CD4-positive, alpha-beta T cell treated with Interleukin-4 for 1 hour (primary cell): ENCODE measurements at regions not wholly inside any gene's neighbourhood (a gene's known extent, or its start where the extent isn't known, plus 50 kb on each side); places are given as distances from the start of the nearest gene placed in this dataset.

Experiments
- DNase-seq, 2 donors: peaks; one replicate each; pipeline ENCODE4 v3.0.0-alpha.2; 2020 to 2022

DNA sequence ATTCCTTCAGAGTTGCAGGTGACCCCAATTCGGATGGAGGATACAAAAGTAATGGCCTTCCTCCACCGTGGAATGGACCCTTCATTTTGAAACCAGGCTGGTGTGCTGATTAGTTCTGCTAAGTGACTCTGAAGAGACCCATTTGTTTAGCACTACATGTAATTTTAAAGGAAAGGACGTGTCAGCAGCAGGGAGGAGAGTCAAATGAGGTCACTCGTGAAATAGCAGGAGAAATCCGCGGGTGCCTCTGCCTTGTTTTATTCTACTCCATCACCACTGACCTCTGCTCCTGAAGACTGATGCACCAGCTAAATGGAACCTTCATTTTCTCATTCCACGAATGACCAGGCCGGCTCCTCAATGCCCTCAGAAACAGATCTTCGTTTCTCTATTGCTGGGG is 589.2 kb downstream of the CDH11 start:
- DNase-seq = no peak

DNA sequence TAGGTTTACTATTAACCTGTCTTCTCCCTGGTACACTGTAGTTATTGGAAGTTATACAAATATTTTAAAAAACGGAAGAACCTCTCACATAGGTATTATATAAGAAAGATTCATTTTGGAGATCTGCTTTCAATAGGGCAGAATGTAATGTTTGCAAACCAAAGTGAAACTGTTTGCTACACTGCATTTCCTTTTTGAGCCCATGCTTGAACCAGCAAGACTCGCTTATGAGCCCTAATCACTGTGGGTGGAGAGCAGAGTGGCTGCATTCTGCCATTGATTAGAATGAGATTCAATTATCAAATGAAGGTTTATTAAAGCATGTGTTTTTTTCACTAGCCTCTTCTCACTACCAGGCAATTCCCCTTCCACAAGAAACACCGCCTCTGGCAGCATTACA is 589.7 kb downstream of the CDH11 start:
- no peak for DNase-seq

DNA sequence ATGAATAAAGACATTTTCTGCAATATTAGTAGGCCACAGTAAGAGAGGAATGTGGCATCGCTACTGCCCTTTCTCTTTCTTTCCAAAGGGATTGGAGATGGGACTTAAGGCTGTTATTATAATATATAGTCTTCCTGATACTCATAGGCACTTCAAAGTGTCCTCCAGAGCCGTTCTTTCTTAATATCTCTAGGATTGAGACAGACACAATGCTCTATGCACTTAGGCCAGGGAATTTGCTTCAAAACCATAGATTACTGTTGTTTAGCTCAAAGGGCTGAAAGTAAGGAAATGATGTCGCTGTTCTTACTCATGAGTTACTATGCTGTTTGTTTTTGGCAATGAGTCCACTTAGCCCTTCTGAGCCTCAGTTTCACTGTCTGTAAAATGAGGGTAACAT is 590.5 kb downstream of the CDH11 start:
- DNase-seq = no peak

DNA sequence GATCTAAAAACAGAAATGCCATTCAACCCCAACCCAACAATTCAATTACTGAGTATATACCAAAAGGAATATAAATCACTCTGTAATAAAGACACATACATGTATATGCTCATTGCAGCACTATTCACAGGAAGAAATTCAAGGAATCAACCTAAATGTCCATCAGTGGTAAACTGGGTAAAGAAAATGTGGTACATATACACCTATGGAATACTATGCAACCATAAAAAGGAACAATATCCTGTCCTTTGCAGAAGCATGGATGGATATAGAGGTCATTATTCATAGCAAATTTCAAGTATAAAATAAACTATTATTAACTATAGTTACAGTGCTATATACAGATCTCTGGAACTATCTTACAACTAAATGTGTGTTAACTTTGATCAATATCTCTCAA is 599.3 kb downstream of the CDH11 start:
- DNase-seq = no peak

DNA sequence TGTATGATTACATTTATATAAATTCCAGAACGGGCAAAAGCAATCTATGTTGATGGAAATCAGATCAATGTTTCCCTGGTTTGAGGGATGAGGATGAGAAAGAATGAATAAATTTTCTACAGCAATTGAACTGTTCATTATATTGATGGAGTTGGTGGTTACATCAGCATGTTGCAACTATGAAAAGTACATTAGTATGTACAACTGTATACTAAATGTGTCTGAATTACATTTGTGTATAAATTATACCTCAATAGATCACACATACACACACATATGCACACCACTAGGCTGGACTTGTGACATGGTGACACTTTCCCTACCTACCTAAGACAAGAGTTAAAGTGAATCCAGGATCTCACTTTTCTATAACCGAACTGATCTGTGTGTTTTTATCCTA is 608.0 kb downstream of the CDH11 start:
- no peak for DNase-seq

DNA sequence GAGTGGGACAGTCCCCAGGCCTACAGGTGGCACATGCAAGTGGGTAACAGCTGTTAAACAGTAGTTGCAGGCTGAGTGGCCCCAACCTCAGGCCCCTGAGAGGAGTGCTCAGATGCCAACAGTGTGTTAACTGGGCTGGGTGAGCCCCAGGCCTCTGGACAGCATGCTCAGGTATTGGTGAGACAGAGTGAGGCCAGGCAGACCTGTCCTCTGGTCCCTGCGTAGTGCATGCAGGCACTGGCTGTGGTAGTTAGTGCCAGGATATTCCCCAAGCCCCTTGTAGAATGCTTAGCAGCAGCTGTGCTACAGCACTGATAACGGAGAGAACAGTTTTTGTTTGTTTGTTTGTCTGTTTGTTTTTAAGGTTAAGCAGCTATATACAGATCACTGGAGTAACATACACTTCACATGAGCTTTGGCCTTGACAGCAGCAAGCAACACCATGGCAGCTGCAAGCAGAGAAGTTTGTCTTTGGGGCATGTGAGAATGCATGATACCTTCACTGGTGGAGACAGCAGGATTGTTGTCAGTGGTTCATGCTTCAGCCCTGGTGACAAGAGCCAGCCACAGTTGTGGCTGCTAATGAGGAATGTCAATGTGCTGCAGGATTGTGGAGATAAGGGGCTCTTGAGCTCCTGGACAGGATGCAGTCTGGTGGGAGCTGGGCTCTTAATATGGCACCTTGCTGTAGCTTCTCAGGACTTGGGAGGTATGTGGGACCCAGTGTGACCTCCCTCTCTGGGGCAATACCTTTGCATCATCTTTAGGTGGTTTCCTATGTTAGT is 614.4 kb downstream of the CDH11 start:
- DNase-seq = no peak

DNA sequence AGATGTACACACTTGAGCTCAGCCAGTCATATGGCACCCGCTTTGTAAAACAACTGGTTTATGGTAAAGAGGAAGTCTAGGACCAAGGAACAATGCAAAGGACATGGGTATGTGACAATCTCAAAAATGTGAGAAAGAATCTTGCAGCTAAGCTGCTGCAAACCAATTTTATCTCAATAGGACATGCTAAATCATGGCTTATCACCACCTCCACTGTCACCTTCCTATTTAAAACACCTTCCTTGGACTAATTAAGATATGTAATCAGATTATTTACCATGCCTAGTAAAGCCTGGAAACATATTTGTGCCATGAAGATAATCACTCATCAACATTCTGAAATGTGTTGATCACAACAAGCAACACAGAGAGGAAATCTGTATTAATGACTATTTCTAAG is 622.7 kb downstream of the CDH11 start:
- no peak for DNase-seq

DNA sequence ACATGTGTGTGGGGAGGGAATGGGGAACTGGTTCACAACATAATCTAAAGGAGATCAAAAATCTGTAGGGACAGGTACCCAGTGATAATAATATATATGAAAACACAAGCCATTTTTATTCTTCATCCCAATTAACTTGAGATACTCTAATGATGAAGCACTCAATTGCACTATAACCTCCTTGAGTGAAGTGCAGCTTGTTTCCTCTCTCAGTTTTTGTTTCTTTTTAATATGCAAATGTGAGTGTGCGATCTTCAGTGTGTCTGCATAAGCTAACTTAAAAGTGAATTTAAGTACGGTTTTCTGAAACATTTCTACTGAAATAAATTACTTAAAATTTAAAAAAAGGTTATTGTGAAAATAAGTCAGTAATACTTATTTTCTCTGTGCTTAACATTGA is 623.5 kb downstream of the CDH11 start:
- DNase-seq = no peak

DNA sequence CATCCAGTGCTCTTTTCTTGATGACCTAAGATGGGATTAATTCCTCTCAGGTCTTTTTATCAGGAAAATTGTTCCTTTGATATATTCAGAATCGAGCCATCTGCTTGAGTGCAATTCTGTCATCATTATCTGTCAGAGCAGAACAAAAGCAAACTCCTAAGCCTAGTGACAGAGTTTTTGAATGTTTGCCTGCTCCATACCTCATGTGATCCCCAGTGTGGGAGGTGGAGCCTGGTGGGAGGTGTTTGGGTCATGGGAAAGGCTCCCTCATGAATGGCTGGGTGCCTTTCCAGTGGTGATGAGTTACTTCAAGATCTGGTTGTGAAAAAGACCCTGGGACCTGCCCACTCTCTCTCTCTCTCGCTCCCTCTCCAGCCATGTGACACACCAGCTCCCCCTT is 628.2 kb downstream of the CDH11 start:
- no peak for DNase-seq

DNA sequence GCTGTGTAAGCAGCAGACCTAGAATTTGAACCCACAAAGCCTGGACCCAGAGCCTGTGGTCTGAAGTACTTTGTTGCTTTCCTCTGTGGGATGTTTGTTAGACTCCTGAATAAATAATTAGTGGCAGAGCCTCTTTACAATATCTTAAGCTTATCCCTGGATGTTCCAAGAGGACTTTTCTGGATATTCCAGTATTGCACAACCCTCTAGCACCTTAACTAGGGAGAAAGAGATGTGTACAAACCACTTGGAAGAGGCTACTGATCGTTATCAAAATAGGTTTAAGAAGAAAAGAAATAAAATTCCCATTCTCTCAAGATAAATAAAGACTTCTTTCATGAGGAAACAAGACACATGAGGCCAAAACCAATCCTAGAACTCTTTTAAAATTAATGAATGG is 632.4 kb downstream of the CDH11 start:
- DNase-seq = no peak

DNA sequence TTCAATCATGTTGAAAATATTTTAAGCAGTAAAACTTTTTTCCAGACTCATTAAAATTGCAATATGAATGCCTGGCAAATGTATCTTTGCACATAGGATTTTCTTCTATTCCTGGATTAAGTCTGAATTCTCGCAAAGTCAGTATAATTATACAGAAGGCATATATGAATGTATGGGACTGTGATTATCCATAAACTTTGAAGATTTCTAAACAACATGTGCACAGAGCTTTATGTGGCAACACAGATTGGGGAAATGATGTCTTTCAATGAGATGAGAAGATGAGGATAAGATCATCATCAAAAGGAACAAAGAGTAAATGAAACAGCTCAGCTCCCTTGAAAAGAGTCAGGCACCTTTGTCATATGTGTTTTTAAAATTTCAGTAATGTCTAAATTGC is 635.3 kb downstream of the CDH11 start:
- no peak for DNase-seq

DNA sequence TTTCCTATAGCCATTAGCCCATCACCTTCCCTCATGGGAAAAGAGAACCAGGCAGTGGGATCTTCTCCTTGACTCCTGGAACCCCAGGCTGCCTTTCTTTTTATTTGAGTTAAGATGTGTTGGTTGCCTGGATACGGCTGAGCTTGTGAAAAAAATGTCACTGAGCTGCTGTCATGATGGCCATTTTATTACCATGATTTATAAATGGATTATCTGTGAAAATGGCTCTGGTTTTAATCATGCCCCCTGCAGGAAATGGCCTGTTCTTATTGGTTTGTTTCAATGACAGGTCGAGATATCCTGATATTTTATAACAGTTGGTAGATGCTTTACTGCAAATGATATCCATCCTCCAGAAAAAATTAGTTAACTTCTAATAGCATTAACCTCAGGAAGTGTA is 640.4 kb downstream of the CDH11 start:
- no peak for DNase-seq

DNA sequence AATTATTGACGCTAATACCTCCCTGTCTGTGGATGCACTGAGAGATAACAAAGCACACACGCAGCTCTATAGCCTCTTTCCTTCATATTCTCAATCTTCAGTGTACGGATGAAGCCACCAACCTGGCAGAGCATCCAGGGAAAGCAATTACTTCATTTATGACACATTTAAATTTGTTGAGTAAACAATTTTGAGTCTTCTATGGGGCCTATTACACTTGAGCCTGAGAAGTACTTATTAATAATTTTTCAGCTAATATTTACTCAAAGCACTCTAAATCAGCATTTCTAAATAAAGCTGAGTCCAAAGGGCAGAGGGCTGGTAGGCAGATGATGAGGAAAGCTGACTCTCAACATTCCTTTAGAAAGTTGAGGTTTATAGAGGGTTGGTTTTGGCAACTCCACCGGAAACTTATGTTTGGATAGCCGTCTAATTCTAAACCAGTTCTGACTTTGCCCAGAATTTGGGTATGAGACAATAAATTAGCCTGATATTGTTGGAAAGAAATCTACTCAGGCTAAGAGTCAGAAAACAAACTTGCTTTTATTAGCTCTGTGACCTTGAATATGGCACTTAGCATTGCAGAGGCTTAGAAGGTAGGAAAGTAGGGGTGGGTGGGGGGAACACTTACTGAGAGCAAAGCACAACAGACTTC is 643.5 kb downstream of the CDH11 start:
- no peak for DNase-seq

DNA sequence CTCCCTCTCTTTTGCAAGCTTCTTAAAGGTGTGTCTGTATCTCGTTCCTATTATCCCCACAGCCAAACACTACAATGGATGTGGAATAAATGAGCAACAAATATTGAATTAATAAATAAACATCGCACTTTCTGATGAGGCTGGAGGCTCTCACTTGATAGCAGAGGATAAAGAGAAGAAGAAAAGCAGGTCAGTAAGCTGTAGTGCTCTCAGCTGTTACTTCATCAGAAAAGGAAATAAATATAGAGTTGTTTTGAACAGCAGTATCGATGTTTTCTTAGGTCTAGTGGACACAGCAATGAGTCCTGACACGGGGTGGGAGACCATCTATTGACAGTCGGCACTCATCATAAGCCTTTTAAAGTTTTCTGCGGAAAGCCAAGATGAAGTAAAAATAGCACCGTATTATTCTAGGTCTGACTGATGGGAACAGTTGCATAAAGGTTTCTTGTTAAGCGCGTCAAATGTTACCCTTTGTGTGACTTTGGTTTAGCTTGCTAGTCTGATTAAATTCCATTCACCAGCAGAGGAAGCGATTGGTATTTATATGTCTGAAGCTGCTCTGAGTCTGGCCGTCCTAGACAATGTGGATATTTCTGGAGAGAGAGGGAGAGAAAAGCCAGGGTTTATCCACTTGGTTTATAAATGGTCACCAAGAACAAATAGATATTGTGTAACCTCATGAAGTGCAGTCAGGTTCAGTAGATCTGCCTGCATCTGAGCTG is 646.1 kb downstream of the CDH11 start:
- DNase-seq = no peak

DNA sequence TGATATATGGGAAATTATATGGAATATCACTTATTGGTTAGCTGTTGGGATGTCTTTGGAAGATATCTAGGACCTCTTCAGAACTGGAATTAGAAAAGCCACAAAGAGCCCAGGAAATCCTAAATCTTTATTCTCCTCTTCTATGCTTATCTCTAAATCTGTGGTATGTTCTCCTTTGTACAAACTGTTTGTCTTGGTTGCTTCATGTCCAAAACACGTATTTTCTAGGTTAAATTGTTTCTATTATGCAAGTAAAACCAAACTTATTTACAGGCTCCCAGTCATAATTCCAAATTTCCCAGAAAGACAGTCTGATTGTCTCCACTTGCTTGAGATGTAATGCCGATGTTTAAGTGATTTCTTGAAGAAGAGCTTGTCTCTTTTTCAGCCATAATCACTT is 650.9 kb downstream of the CDH11 start:
- DNase-seq = no peak

DNA sequence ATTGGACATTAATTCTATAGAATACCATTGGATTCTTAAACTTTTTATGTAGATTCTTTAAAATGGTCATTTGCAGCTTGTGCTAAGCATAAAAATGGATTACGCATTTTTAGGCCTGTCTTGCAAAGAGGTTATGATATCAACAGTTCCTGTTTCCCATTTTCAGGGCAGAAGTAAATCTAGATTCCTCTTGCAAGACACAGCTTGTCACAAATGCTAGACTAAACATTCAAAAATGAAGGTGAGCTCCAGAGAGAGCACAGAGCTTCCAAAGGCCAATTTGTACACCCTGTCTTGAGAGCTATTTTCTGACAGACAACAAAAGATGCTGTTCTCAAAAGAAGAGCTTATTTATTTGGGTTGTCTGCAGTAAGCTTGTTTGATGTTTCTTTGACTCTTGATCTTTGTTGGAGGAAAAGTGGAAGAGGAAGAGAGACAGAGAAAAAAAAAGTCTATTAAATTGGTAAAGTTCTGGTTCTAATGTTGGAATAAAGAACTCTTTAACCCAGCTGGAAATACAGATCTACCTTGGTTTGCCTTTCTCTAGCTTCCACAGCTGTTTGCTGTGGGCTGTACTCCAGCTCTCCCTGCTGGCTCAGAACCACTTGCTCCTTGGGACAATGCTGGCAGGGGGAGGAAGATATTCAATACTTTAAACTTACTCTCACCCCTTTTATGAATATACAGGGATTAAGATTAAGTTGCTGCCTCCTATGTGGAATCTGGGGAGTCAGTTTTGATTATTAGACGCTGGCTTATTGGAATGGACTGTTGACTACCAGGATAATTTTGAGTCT is 651.8 kb downstream of the CDH11 start:
- no peak for DNase-seq

DNA sequence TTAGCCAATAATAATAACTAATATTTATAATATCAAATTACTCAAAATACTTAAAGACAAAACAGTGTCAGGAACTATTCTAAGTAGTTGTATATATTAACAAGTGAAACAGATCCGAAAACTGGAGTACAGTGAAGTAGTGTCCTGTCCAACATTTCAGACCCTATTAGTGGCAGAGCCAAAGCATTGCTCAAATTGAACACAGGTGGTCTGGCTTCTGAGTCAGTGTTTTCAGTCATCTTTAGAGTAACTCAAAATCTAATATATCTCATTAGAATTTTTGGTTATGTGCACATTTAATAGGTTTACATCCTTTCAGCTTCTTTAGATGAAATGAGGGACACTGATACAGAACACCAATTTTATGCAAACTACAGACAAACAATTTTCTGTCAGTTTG is 652.5 kb downstream of the CDH11 start:
- DNase-seq = no peak

DNA sequence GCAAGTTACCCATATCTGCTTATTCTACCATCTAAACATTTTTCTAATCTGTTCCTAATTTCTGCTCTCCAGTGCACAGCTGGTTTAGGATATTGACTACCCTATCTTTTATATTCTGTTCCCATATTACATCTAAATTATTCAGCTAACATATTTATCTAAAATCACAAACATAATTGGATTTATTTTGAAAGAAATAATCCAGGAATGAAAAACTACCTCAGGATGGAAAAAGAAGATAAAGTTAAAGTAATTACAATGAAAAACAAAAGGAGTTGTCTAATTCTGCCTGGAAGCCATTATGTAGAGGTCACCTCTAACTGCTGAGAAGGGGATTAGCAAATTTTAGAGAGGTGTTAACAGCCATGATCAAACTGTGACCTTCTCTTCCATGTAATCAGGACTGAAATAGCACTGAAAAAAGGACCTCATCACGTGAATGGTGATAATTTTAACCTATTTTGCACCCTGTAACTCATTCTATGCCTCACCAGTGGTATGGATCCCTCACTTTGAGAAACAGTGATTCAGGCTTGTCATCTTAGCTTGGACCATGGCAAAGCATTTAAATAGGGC is 653.3 kb downstream of the CDH11 start:
- no peak for DNase-seq

DNA sequence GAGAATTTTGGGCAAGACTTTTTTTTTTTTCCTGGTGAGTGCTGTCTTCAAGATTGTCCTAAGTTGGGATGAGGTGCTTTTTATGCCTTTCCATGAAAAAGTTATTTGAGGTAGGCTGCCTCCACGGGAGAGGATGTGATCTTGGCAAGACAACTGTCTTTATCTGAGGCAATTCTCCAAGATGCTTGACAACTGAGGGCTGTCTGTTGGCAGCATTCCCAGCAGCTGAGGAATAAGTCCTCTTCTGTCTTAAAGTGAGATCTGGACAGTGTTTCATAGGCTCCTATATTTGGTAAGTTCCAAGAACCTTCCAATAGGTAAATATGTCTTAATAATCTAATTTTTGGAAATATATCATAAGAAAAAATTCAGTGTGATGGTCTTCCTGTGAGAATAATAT is 662.0 kb downstream of the CDH11 start:
- no peak for DNase-seq

DNA sequence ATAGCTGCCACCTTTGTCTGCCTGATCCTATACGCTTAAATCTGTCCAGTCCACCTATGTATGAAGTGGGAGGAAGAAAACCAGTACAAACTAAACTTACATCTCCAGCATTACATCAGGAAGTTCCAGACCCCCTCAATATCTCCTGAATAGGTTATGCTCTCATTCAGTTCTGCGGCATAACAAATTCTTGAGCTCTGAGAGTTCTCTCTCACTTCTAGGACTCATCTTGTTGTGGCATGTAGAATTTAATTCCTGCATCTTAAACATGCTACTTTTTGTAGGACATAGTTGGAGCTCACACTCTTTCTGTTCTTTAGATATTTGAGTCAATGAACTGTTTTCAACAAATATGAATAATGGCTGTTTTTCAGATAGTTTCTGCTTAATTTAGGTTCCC is 662.5 kb downstream of the CDH11 start:
- no peak for DNase-seq

DNA sequence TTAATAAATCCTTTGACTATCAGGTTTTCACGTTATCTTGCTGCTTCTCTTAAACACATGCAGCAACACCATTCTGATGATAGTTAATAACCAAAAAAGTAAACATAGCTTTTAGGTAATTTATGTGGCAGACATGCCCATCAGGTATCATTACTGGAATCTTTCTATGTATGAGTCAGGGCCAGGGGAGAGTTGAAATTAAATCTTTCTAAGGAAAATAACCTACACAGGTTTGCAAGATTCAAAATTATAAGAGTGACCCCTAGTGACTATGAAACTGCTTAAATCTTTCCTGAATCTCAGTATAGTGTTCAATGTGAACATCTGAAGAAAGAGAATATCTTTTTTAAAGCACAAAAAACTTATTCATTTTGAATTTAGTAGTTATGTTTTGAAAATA is 666.6 kb downstream of the CDH11 start:
- DNase-seq = no peak

DNA sequence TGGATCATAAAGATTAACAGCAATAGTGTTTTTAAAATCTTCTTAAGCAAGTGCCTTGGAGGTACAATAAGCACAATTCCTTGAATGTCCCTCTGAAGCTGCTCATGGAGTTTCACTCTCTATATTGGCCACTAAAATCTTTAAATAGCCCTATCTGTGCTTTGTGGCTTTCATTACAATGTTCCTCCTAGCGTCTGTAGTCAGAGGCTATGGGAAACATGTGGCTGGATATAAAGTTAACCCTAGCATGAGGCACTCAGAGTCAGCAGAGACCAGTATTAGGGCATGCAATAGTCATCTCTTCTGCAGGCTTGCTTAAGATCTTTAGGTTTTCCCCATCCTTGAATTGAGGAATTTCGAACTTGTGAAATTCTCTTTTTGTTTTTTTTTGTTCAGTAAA is 668.2 kb downstream of the CDH11 start:
- no peak for DNase-seq

DNA sequence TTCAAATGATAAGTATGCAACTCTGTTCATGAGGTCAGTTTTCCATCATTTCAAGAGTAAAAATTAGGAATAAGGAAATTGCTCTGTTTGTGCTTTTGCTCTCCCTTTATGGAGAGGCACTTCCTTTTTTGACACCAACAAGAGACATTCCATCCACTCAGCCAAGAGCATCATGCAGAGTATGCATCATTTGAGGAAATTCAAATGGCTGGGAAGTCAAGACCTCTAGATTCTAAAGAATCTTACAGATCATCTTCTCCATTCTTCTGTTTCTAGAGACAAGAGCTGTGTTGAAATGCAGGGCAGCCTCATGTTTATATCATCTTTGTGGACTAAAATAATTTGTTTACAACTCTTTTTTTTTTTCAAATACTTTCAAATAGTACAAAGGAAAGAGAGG is 669.4 kb downstream of the CDH11 start:
- DNase-seq = no peak
